DND-41 (cell line): ENCODE measurements at regions not wholly inside any gene's neighbourhood (a gene's known extent, or its start where the extent isn't known, plus 50 kb on each side); places are given as distances from the start of the nearest gene placed in this dataset.
"Not testable (repeated sequence)": the region's sequence is repeated elsewhere in the genome, so short reads cannot be mapped to it uniquely, and the experiment has no call there.

Experiments used
- ATAC-seq: fragments of 200-7000 bp; cut with Tn5 transposase; 3 replicates; pipeline ENCODE4 v1.9.1; 2021; ENCODE audit warnings: low read depth; ENCODE audit not compliant: insufficient read depth
- DNase-seq: peaks from one replicate; pipeline ENCODE4 v3.0.0-alpha.2; 2020
- H2AFZ ChIP-seq: 2 replicates; pipeline ENCODE4 v1.6.0; 2012; ENCODE audit warnings: low read depth, low read length
- H3K27ac ChIP-seq: 2 replicates; pipeline ENCODE4 v1.5.1; 2012; ENCODE audit warnings: low read length, inconsistent platforms
- H3K27me3 ChIP-seq: fragments of 200-600 bp; sonication (generic); 2 replicates; pipeline ENCODE4 v1.6.0; 2012; ENCODE audit warnings: low read length, mild to moderate bottlenecking, inconsistent platforms; ENCODE audit not compliant: insufficient read depth, poor library complexity
- H3K36me3 ChIP-seq: 2 replicates; pipeline ENCODE4 v1.5.1; 2012; ENCODE audit warnings: low read length, inconsistent platforms; ENCODE audit not compliant: insufficient read depth
- H3K4me1 ChIP-seq: 2 replicates; pipeline ENCODE4 v1.5.1; 2012; ENCODE audit warnings: mild to moderate bottlenecking, low read length; ENCODE audit not compliant: insufficient read depth
- H3K4me2 ChIP-seq: 2 replicates; pipeline ENCODE4 v1.6.0; 2012; ENCODE audit warnings: mild to moderate bottlenecking, moderate library complexity, low read length, inconsistent platforms; ENCODE audit not compliant: insufficient read depth
- H3K4me3 ChIP-seq, 2 experiments: fragments of 200-600 bp in 1 of 2; shearing (Covaris generic) in 1 of 2; 2 replicates each; pipeline ENCODE4 v1.5.1; 2012 to 2016; ENCODE audit warnings: inconsistent platforms in 2 of 2, low read length in 2 of 2, mild to moderate bottlenecking in 2 of 2, low read depth in 1 of 2, moderate library complexity in 1 of 2
- H3K79me2 ChIP-seq: 2 replicates; pipeline ENCODE4 v1.6.0; 2012; ENCODE audit warnings: low read length, inconsistent platforms; ENCODE audit not compliant: insufficient read depth
- H3K9ac ChIP-seq: 2 replicates; pipeline ENCODE4 v1.6.0; 2012; ENCODE audit warnings: low read depth, mild to moderate bottlenecking, inconsistent platforms, low read length, moderate library complexity
- H3K9me3 ChIP-seq: 2 replicates; pipeline ENCODE4 v1.5.1; 2012; ENCODE audit warnings: low read length, moderate library complexity, mild to moderate bottlenecking, inconsistent platforms; ENCODE audit not compliant: insufficient read depth, severe bottlenecking
- H4K20me1 ChIP-seq: 2 replicates; pipeline ENCODE4 v1.6.0; 2012; ENCODE audit warnings: low read length; ENCODE audit not compliant: insufficient read depth
- EZH2 ChIP-seq: IDR thresholded peaks from 3 replicates; pipeline ENCODE4 v1.6.1; 2012; ENCODE audit warnings: borderline replicate concordance, low read depth, mild to moderate bottlenecking, moderate library complexity, low read length, inconsistent platforms; ENCODE audit not compliant: severe bottlenecking
- TF ChIP-seq, protein P1 (sequence below): IDR thresholded peaks from 2 replicates; pipeline ENCODE4 v1.5.1; 2012; ENCODE audit warnings: borderline replicate concordance, low read length, moderate library complexity, mild to moderate bottlenecking; ENCODE audit not compliant: poor library complexity, severe bottlenecking; ENCODE audit errors: extremely low read depth

- Histone ChIP-seq H3K9me3 (no peaks in the 10 kb centered on the region), H3K4me1 (no peaks in the 10 kb centered on the region), H3K4me3 (no peak overlapping the region), H3K9ac (no peak overlapping the region), H3K27ac (no peak overlapping the region), H2AFZ (no peak overlapping the region), H3K36me3 (no peaks in the 10 kb centered on the region), H3K27me3 (no peaks in the 10 kb centered on the region), H3K4me2 (no peak overlapping the region), H3K79me2 (no peaks in the 10 kb centered on the region), H4K20me1 (no peaks in the 10 kb centered on the region)
- DNase-seq: no peak
- TF ChIP-seq, protein P1, sequence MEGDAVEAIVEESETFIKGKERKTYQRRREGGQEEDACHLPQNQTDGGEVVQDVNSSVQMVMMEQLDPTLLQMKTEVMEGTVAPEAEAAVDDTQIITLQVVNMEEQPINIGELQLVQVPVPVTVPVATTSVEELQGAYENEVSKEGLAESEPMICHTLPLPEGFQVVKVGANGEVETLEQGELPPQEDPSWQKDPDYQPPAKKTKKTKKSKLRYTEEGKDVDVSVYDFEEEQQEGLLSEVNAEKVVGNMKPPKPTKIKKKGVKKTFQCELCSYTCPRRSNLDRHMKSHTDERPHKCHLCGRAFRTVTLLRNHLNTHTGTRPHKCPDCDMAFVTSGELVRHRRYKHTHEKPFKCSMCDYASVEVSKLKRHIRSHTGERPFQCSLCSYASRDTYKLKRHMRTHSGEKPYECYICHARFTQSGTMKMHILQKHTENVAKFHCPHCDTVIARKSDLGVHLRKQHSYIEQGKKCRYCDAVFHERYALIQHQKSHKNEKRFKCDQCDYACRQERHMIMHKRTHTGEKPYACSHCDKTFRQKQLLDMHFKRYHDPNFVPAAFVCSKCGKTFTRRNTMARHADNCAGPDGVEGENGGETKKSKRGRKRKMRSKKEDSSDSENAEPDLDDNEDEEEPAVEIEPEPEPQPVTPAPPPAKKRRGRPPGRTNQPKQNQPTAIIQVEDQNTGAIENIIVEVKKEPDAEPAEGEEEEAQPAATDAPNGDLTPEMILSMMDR: no peak
- no peak for TF ChIP-seq EZH2
- no peak for ATAC-seq
Observed at GRCh38 chr10:64118736-64119135, 597.5 kb downstream of the REEP3 start.

DNA sequence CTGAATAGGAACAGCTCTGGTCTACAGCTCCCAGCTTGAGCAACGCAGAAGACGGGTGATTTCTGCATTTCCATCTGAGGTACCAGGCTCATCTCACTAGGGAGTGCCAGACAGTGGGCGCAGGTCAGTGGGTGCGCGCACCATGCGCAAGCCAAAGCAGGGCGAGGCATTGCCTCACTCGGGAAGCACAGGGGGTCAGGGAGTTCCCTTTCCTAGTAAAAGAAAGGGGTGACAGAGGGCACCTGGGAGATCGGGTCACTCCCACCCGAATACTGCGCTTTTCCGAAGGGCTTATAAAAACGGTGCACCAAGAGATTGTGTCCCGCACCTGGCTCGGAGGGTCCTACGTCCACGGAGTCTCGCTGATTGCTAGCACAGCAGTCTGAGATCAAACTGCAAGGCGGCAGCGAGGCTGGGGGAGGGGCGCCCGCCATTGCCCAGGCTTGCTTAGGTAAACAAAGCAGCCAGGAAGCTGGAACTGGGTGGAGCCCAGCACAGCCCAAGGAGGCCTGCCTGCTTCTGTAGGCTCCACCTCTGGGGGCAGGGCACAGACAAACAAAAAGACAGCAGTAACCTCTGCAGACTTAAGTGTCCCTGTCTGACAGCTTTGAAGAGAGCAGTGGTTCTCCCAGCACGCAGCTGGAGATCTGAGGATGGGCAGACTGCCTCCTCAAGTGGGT lies 599.2 kb downstream of the REEP3 start:
- not testable (repeated sequence) for DNase-seq, H3K4me2 ChIP-seq, H3K9ac ChIP-seq, H3K9me3 ChIP-seq, H4K20me1 ChIP-seq, H3K4me1 ChIP-seq, H3K79me2 ChIP-seq, H2AFZ ChIP-seq, H3K4me3 ChIP-seq, ATAC-seq, H3K27ac ChIP-seq, H3K36me3 ChIP-seq, H3K27me3 ChIP-seq

DNA sequence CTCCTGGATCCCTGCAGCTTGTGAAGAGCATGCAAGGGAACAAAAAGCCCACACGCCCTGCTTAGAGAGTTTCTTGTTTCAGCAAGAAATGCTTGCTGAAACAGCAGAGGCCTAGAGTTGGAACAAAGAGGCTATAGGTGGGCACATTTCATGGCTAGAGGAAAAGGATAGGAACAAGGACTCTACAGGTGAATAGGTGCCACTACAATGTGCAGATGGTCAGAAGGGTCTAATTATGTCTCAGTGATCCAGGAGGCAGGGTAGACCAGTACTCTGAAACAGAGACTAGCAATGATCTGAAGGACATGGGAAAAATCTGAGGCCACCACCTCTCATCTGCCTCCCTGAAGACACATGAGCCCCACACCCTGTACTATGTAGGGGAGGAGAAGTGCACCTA lies 609.0 kb downstream of the REEP3 start:
- no peaks in the 10 kb centered on the region for H3K79me2 ChIP-seq
- DNase-seq: no peak
- H3K9me3 ChIP-seq: no peaks in the 10 kb centered on the region
- H3K36me3 ChIP-seq: no peaks in the 10 kb centered on the region
- no peaks in the 10 kb centered on the region for H4K20me1 ChIP-seq
- no peak for ATAC-seq
- no peak for TF ChIP-seq EZH2
- TF ChIP-seq, protein P1: no peak
- no peak overlapping the region for H3K27ac ChIP-seq
- H2AFZ ChIP-seq: no peak overlapping the region
- H3K4me3 ChIP-seq: no peak overlapping the region
- H3K27me3 ChIP-seq: no peaks in the 10 kb centered on the region
- no peak overlapping the region for H3K9ac ChIP-seq
- H3K4me1 ChIP-seq: no peaks in the 10 kb centered on the region
- no peak overlapping the region for H3K4me2 ChIP-seq

- H2AFZ ChIP-seq: no peak overlapping the region
- no peak overlapping the region for H3K4me3 ChIP-seq
- H4K20me1 ChIP-seq: no peaks in the 10 kb centered on the region
- no peak overlapping the region for H3K27ac ChIP-seq
- H3K4me2 ChIP-seq: no peak overlapping the region
- H3K27me3 ChIP-seq: no peaks in the 10 kb centered on the region
- H3K4me1 ChIP-seq: no peaks in the 10 kb centered on the region
- no peaks in the 10 kb centered on the region for H3K36me3 ChIP-seq
- H3K9ac ChIP-seq: no peak overlapping the region
- TF ChIP-seq, protein P1: no peak
- no peak for TF ChIP-seq EZH2
- no peak for DNase-seq
- no peaks in the 10 kb centered on the region for H3K79me2 ChIP-seq
- no peak for ATAC-seq
- no peaks in the 10 kb centered on the region for H3K9me3 ChIP-seq
Observed at GRCh38 chr10:64134676-64135075, 613.5 kb downstream of the REEP3 start.
